ES-I3 (cell line): ENCODE measurements at regions not wholly inside any gene's neighbourhood (a gene's known extent, or its start where the extent isn't known, plus 50 kb on each side); places are given as distances from the start of the nearest gene placed in this dataset.

Source experiments
- H3K36me3 ChIP-seq: 2 replicates; pipeline ENCODE4 v1.6.1; 2013; ENCODE audit warnings: mild to moderate bottlenecking, low read length, control low read depth, moderate library complexity; ENCODE audit not compliant: insufficient read depth
- H3K4me1 ChIP-seq: 2 replicates; pipeline ENCODE4 v1.6.1; 2013; ENCODE audit warnings: mild to moderate bottlenecking, control low read depth, low read length; ENCODE audit not compliant: insufficient read depth
- H3K9ac ChIP-seq: 2 replicates; pipeline ENCODE4 v1.6.1; 2013; ENCODE audit warnings: low read depth, mild to moderate bottlenecking, low read length, moderate library complexity
- H3K9me3 ChIP-seq: 2 replicates; pipeline ENCODE4 v1.6.1; 2013; ENCODE audit warnings: mild to moderate bottlenecking, low read length, moderate library complexity; ENCODE audit not compliant: control insufficient read depth, insufficient read depth

- Histone ChIP-seq H3K9ac (no peak overlapping the region), H3K9me3 (no peaks in the 10 kb centered on the region), H3K4me1 (peaks cover 10% of the 10 kb centered on the region)
Measured at GRCh38 chr1:229118477-229119061, 152.3 kb upstream of the RAB4A start.

DNA sequence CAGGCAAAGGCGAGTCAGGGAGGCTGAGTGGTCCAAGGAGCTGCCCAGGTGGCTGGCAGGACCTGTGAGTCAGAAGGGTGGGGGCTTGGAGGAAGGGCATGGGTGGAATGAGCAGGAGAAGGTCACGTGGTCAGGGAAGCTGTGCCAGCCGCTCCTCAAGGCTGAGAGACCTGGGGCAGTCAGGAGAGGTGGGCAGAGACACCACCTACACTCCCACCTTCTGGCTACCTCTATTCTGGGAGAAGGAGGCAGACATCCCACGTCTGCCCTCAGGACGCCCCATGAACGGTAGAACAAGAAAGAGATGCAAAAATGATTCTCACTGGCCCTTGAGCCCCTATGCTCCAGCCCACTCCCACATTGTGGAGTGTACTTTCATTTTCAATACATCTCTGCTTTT lies 151.8 kb upstream of the RAB4A start:
- no peaks in the 10 kb centered on the region; the same call in 1 of the 2 replicates for H3K36me3 ChIP-seq
- no peak overlapping the region for H3K9ac ChIP-seq
- H3K9me3 ChIP-seq = no peaks in the 10 kb centered on the region
- H3K4me1 ChIP-seq = peaks cover 10% of the 10 kb centered on the region

More at GRCh38 chr1:229118477-229119061, 152.3 kb upstream of the RAB4A start:
- no peaks in the 10 kb centered on the region; the same call in 1 of the 2 replicates for H3K36me3 ChIP-seq

DNA sequence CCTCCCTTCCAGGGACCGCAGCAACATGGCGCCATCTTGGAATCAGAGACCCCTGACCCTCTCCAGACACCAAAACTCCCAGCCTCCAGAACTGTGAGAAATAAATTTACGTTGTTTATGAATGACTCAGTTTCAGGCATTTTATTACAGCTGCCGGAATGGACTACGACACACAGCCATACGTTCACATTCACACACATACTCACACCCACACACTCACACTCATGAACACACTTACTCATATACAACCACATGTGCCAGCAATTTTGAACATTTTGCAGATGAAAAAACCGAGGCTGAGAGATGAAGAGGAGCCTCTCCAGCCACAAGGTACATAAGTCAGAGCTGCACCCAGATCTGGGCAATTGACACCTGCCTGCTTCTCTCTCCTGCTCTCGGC lies 151.0 kb upstream of the RAB4A start:
- Histone ChIP-seq H3K9ac (no peak overlapping the region), H3K9me3 (no peaks in the 10 kb centered on the region), H3K36me3 (no peaks in the 10 kb centered on the region; the same call in 1 of the 2 replicates), H3K4me1 (peaks cover 8% of the 10 kb centered on the region)

DNA sequence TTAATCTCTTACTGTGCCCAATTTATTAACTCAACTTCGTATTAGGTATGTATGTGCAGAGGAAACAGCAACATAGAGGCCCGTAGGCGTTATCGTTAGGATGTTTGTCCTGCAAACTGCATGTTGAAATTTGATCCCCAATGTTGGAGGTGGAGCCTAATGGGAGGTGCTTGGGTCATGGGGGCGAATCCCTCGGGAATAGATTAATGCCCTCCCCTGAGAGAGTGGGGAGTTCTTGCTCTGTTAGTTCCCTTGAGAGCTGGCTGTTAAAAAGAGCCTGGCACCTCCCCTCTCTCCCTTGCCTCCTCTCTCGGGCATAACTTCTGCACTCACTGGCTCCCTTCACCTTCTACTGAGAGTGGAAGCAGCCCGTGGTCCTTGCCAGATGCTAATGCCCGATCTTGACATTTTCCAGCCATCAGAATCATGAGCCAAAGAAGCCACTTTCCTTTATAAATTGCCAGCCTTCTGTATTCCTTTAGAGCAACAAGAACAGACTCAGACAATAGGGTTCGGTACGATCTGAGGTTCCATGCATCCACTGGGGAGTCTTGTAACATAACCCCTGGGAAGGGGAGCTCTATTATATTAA lies 149.0 kb upstream of the RAB4A start:
- Histone ChIP-seq H3K9ac (no peak overlapping the region), H3K4me1 (no peaks in the 10 kb centered on the region), H3K36me3 (no peaks in the 10 kb centered on the region; the same call in 1 of the 2 replicates), H3K9me3 (no peaks in the 10 kb centered on the region)

DNA sequence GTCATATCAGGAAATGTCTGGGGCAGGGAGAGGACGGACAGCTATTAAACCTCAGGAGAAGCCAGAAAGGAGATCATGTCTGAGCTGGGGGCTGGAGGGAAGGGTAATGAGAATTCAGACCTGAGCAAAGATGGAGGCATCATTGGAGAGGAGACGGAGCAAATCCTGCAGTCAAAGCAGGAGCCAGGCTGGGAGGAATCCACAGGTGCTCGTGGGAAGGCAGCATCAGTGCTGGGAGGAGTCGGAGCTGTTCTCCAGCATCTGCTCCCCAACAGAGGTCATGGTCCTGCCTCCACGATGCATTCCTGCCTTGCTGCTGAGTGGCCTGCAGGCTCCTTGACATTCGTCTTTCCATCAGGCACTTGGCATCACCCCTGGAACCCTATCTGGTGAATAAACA lies 148.3 kb upstream of the RAB4A start:
- H3K4me1 ChIP-seq = no peaks in the 10 kb centered on the region
- no peaks in the 10 kb centered on the region for H3K9me3 ChIP-seq
- H3K9ac ChIP-seq = no peak overlapping the region

GRCh38 chr1:229124116-229124515 lies 146.8 kb upstream of the RAB4A start:
- no peaks in the 10 kb centered on the region; the same call in 1 of the 2 replicates for H3K36me3 ChIP-seq
- H3K4me1 ChIP-seq = no peaks in the 10 kb centered on the region
- no peaks in the 10 kb centered on the region for H3K9me3 ChIP-seq
- no peak overlapping the region for H3K9ac ChIP-seq

More for the DNA sequence above, 148.3 kb upstream of the RAB4A start:
- H3K36me3 ChIP-seq = no peaks in the 10 kb centered on the region; the same call in 1 of the 2 replicates

- no peak overlapping the region for H3K9ac ChIP-seq
- no peaks in the 10 kb centered on the region for H3K9me3 ChIP-seq
- no peaks in the 10 kb centered on the region; the same call in 1 of the 2 replicates for H3K36me3 ChIP-seq
- peaks cover 4% of the 10 kb centered on the region; the same call in 1 of the 2 replicates for H3K4me1 ChIP-seq
Measured at GRCh38 chr1:229124520-229125124, 146.3 kb upstream of the RAB4A start.

DNA sequence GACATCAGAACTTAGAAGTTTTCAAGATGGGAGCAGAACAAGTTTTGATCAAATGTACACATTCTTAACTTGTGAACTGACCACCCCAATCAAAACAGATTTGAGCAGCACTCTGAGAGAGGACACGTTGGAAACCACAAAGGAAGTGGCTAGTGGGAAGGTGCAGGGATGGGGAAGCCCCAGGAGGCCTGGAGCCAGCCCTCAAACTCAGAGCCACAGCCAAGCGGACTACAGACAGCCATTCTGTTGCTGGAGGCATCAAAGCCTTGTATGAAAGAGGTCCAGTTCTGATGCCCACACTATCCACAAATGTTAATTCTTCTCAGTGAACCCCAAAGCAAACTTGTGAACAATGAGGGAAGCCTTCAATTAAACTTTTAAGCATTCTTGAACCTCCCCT lies 143.6 kb upstream of the RAB4A start:
- H3K36me3 ChIP-seq = no peaks in the 10 kb centered on the region
- no peaks in the 10 kb centered on the region for H3K9me3 ChIP-seq
- H3K9ac ChIP-seq = no peak overlapping the region
- H3K4me1 ChIP-seq = peaks cover 15% of the 10 kb centered on the region; the same call in 1 of the 2 replicates

GRCh38 chr1:229128066-229128608 lies 142.8 kb upstream of the RAB4A start:
- Histone ChIP-seq H3K4me1 (peaks cover 15% of the 10 kb centered on the region; the same call in 1 of the 2 replicates), H3K9ac (no peak overlapping the region), H3K36me3 (no peaks in the 10 kb centered on the region; the same call in 1 of the 2 replicates), H3K9me3 (0 out of 2 replicates have a peak, but pooled peaks cover 5% of the 10 kb centered on the region)

- Histone ChIP-seq H3K9ac (no peak overlapping the region), H3K4me1 (peaks cover 15% of the 10 kb centered on the region; the same call in 1 of the 2 replicates), H3K9me3 (peaks cover 5% of the 10 kb centered on the region; the same call in 1 of the 2 replicates), H3K36me3 (no peaks in the 10 kb centered on the region; the same call in 1 of the 2 replicates)
Measured at GRCh38 chr1:229129301-229130027, 141.4 kb upstream of the RAB4A start.

- Histone ChIP-seq H3K36me3 (no peaks in the 10 kb centered on the region; the same call in 1 of the 2 replicates), H3K9me3 (peaks cover 5% of the 10 kb centered on the region; the same call in 1 of the 2 replicates), H3K4me1 (peaks cover 15% of the 10 kb centered on the region; the same call in 1 of the 2 replicates), H3K9ac (no peak overlapping the region)
Measured at GRCh38 chr1:229130028-229130668, 140.8 kb upstream of the RAB4A start.

DNA sequence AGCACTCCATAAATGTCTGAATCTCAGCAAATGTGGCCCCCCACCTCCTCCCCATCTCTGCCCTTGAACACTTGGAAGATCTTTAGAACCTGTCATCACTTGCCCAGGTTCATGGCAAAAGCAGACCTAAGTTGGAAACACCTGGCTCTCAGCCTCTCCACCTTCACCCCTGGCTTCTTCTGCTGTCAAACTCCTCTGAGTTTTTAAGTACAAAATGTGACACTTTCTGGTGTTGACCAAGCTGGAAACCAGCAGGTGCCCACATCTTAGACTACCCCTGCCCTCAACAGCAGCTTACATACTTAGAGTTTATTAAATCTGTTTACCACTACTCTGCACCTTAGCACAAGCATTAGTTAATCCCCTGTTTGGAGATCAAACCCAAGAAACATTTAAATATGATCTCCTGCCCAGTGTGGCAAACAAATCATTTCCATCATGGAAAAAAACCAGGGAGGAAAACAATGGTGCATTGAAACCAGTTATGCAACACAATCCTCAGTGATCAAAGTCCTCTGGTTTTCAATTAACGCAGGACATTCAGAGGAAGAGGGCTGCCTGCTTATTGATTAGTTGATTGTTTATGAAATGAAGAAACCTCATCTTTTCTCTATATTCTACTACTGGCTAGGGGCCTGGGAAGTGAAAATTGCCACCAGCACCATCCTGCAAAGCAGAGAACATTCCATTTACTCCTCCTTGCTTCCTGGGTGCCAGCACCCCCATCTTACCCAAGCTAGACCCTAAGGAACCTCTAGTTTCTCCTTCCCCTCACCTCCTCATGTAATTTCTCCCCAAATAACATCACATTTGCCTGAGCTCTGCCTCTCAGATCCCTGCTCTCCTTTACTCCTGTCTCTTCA lies 139.4 kb upstream of the RAB4A start:
- Histone ChIP-seq H3K36me3 (no peaks in the 10 kb centered on the region; the same call in 1 of the 2 replicates), H3K9ac (no peak overlapping the region), H3K9me3 (peaks cover 14% of the 10 kb centered on the region), H3K4me1 (peaks cover 15% of the 10 kb centered on the region; the same call in 1 of the 2 replicates)

DNA sequence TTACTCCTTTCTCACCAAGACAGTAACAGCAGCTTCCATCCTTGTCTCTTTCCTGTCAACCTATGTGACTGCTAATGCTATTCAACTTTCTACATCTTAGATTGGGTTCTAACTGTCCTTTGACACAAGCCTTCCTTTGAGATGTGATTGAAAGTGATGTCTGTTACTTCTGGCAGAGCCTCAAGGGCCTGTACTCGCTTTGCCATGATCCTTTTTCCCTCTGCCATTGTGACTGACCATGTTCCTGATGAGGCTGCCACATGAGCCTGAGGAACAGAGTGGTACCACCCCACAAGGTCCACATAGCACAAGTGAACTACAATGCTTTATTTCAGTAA lies 138.8 kb upstream of the RAB4A start:
- Histone ChIP-seq H3K9ac (no peak overlapping the region), H3K4me1 (peaks cover 15% of the 10 kb centered on the region; the same call in 1 of the 2 replicates), H3K36me3 (no peaks in the 10 kb centered on the region; the same call in 1 of the 2 replicates), H3K9me3 (peaks cover 16% of the 10 kb centered on the region)
